Peyer's patch (tissue), 4 donors: ENCODE measurements at regions not wholly inside any gene's neighbourhood (a gene's known extent, or its start where the extent isn't known, plus 50 kb on each side); places are given as distances from the start of the nearest gene placed in this dataset.

Source experiments
- DNase-seq, 3 donors: peaks; one replicate each; pipeline ENCODE4 v3.0.0-alpha.2; 2017 to 2019
- H3K27ac ChIP-seq, 4 donors: fragments of 200-600 bp; sonication (generic); one replicate each; pipeline ENCODE4 v1.5.1; 2016 to 2019
- H3K27me3 ChIP-seq, 2 donors: fragments of 200-600 bp; sonication (generic); one replicate each; pipeline ENCODE4 v1.5.1; 2019
- H3K36me3 ChIP-seq, 3 donors: fragments of 200-600 bp; sonication (generic); one replicate each; pipeline ENCODE4 v1.5.1; 2016 to 2019
- H3K4me1 ChIP-seq, 4 donors: fragments of 200-600 bp; sonication (generic); one replicate each; pipeline ENCODE4 v1.5.1; 2016 to 2019
- H3K4me3 ChIP-seq, 4 donors: fragments of 200-600 bp; sonication (generic); 1 replicate in 3 of 4; 2 replicates in 1 of 4; pipeline ENCODE4 v1.5.1; 2016 to 2019; ENCODE audit warnings: mild to moderate bottlenecking in 1 of 4
- H3K9me3 ChIP-seq, 4 donors: fragments of 200-600 bp; sonication (generic); one replicate each; pipeline ENCODE4 v1.5.1; 2016 to 2019; ENCODE audit warnings: mild to moderate bottlenecking in 1 of 4
- CTCF ChIP-seq, 6 experiments: fragments of 450-650 bp in 4 of 6; fragments of 200-600 bp in 2 of 6; sonication (generic) in 1 of 6; IDR thresholded peaks; one replicate each; pipeline ENCODE4 v1.5.1; 2017 to 2019; ENCODE audit warnings: antibody characterized with exemption in 6 of 6, mild to moderate bottlenecking in 3 of 6, moderate library complexity in 1 of 6
- POLR2A ChIP-seq, 2 donors: fragments of 450-650 bp; IDR thresholded peaks; one replicate each; pipeline ENCODE4 v1.5.1; 2017; ENCODE audit warnings: antibody characterized with exemption in 2 of 2, mild to moderate bottlenecking in 2 of 2, moderate library complexity in 2 of 2

GRCh38 chr4:171376724-171377123, 436.5 kb upstream of the GALNTL6 start:
- peaks cover 0 to 3% (median 0%) of the 10 kb centered on the region in 4 donors for H3K9me3 ChIP-seq
- no peaks in the 10 kb centered on the region for H3K36me3 ChIP-seq
- H3K27me3 ChIP-seq = no peaks in the 10 kb centered on the region
- H3K4me1 ChIP-seq = no peaks in the 10 kb centered on the region
- DNase-seq = no peak
- H3K27ac ChIP-seq = no peak overlapping the region
- no peak for TF ChIP-seq POLR2A (IDR thresholded peaks at IDR 0.05)
- TF ChIP-seq CTCF (IDR thresholded peaks at IDR 0.05) = no peak
- no peak overlapping the region for H3K4me3 ChIP-seq

- H3K36me3 ChIP-seq = no peaks in the 10 kb centered on the region
- no peak for TF ChIP-seq CTCF (IDR thresholded peaks at IDR 0.05)
- TF ChIP-seq POLR2A (IDR thresholded peaks at IDR 0.05) = no peak
- H3K9me3 ChIP-seq = no peaks in the 10 kb centered on the region
- DNase-seq = no peak
- H3K4me3 ChIP-seq = no peak overlapping the region
- H3K4me1 ChIP-seq = no peaks in the 10 kb centered on the region
- H3K27ac ChIP-seq = no peak overlapping the region
- no peaks in the 10 kb centered on the region for H3K27me3 ChIP-seq
Observed at GRCh38 chr4:171353535-171353934, 459.7 kb upstream of the GALNTL6 start.

GRCh38 chr4:171348090-171348489, 465.1 kb upstream of the GALNTL6 start:
- no peak overlapping the region for H3K4me3 ChIP-seq

GRCh38 chr4:171342646-171343045, 470.6 kb upstream of the GALNTL6 start:
- H3K4me3 ChIP-seq = no peak overlapping the region
- TF ChIP-seq POLR2A (IDR thresholded peaks at IDR 0.05) (no peak), CTCF (IDR thresholded peaks at IDR 0.05) (no peak)
- H3K27me3 ChIP-seq = no peaks in the 10 kb centered on the region
- H3K36me3 ChIP-seq = no peaks in the 10 kb centered on the region
- no peak for DNase-seq
- no peaks in the 10 kb centered on the region for H3K4me1 ChIP-seq
- H3K9me3 ChIP-seq = no peaks in the 10 kb centered on the region
- no peak overlapping the region for H3K27ac ChIP-seq

More at GRCh38 chr4:171348090-171348489, 465.1 kb upstream of the GALNTL6 start:
- Histone ChIP-seq H3K36me3 (no peaks in the 10 kb centered on the region), H3K27ac (no peak overlapping the region), H3K4me1 (no peaks in the 10 kb centered on the region), H3K9me3 (no peaks in the 10 kb centered on the region), H3K27me3 (no peaks in the 10 kb centered on the region)
- TF ChIP-seq CTCF (IDR thresholded peaks at IDR 0.05) = no peak
- TF ChIP-seq POLR2A (IDR thresholded peaks at IDR 0.05) = no peak
- no peak for DNase-seq

- Histone ChIP-seq H3K27ac (no peak overlapping the region), H3K9me3 (no peaks in the 10 kb centered on the region), H3K4me3 (no peak overlapping the region), H3K27me3 (no peaks in the 10 kb centered on the region), H3K36me3 (no peaks in the 10 kb centered on the region), H3K4me1 (no peaks in the 10 kb centered on the region)
- no peak for DNase-seq
- TF ChIP-seq CTCF (IDR thresholded peaks at IDR 0.05) (no peak), POLR2A (IDR thresholded peaks at IDR 0.05) (no peak)
Observed at GRCh38 chr4:171340258-171340657, 472.9 kb upstream of the GALNTL6 start.

- no peaks in the 10 kb centered on the region for H3K9me3 ChIP-seq
- H3K4me1 ChIP-seq = no peaks in the 10 kb centered on the region
- no peak for DNase-seq
- TF ChIP-seq CTCF (IDR thresholded peaks at IDR 0.05) = no peak
- TF ChIP-seq POLR2A (IDR thresholded peaks at IDR 0.05) = no peak
- H3K4me3 ChIP-seq = no peak overlapping the region
- no peaks in the 10 kb centered on the region for H3K27me3 ChIP-seq
- no peak overlapping the region for H3K27ac ChIP-seq
- H3K36me3 ChIP-seq = no peaks in the 10 kb centered on the region
Observed at GRCh38 chr4:171334549-171334948, 478.7 kb upstream of the GALNTL6 start.
